HG03045 (cell line): ENCODE measurements at regions not wholly inside any gene's neighbourhood (a gene's known extent, or its start where the extent isn't known, plus 50 kb on each side); places are given as distances from the start of the nearest gene placed in this dataset.

Experiments
- ATAC-seq: cut with Tn5 transposase; IDR thresholded peaks from one replicate; pipeline ENCODE4 v1.9.1; 2021; ENCODE audit warnings: mild to moderate bottlenecking, moderate library complexity; ENCODE audit not compliant: unreplicated experiment

GRCh38 chr6:40313582-40313981 lies 273.6 kb downstream of the LRFN2 start:
- no peak for ATAC-seq

GRCh38 chr6:40312213-40313015 lies 274.8 kb downstream of the LRFN2 start:
- ATAC-seq, result no peak

- no peak for ATAC-seq
Measured at GRCh38 chr6:40308533-40309306, 278.4 kb downstream of the LRFN2 start.

DNA sequence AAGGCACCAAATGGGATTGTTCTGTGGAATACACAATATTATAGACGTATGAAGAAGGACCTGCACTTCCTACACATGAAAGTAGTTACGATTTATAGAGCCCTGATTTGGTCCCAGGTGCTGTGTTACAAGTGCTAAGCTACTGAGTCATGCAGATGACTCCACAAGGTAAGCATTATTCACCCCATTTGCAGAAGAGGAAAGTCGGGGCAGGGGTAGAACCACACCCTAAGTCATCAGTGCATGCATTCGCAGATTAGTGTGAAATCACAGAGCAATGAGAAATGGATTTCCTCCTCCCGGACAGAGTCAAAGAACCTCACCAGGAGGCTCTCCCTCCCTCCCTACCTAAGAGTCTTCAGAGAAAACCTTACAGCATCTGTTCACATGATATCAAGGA lies 279.5 kb downstream of the LRFN2 start:
- ATAC-seq, result no peak

GRCh38 chr6:40302856-40303454 lies 284.2 kb downstream of the LRFN2 start:
- ATAC-seq, result no peak

DNA sequence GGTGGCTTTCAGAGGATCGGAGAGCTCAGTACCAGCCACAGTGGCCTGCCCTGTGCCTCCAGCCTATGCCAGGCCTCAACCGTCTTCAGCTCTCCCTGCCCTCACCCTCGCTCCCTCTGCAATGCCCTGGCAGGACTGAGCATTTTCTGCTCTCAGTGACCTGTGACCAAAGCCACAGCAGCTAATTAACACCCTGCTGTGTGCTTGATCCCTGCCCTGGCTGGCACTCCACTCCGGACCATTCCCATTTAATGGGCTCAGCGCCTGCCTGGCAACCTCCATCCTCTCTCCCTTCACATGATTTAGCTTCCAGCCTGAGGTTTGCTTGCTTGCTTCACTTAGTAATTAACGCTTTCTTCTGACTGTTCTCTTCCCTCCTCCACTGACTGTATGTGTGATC lies 287.5 kb downstream of the LRFN2 start:
- no peak for ATAC-seq

DNA sequence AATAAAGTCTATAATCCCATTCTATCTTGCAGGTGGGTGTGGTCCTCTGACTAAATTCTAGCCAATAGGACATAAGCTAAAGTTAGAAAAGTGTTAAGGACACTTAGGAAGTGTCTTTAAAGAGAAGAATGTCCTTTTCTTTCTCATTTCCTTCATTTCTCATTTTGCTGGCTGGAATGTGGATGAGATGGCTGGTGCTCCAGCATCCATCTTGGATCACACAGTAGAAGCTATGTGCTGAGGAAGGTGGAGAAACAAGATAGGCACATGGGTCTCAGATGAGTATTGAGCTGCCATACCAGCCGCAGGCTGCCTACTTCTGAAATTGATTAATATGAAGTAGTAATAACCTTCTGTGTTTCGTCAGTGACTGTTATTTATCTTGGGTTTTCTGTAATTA lies 289.0 kb downstream of the LRFN2 start:
- ATAC-seq, result no peak

- no peak for ATAC-seq
Measured at GRCh38 chr6:40295251-40295950, 291.8 kb downstream of the LRFN2 start.

GRCh38 chr6:40293460-40294185 lies 293.5 kb downstream of the LRFN2 start:
- ATAC-seq, result no peak

DNA sequence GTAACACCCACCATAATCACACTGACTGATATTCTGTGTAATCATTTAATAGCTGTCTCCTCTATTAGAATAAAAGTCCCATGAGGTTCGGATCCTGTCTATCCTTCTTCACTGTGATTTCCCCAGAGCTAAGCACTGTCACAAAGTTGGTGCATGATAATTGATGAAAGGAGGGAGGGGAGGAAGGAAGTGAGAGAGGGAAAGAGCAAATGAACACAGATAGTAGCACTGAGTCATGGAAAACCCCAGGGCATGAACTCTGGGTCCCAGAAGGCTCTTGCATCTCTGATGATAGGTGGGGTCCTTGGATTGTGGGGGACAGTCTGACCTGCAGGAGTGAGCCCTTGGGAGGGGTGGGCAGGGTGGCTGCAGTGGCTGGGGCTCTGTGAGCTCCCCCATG lies 294.1 kb downstream of the LRFN2 start:
- no peak for ATAC-seq

GRCh38 chr6:40290816-40291215 lies 296.3 kb downstream of the LRFN2 start:
- ATAC-seq, result no peak

- ATAC-seq, result no peak
Measured at GRCh38 chr6:40288919-40289318, 298.2 kb downstream of the LRFN2 start.

DNA sequence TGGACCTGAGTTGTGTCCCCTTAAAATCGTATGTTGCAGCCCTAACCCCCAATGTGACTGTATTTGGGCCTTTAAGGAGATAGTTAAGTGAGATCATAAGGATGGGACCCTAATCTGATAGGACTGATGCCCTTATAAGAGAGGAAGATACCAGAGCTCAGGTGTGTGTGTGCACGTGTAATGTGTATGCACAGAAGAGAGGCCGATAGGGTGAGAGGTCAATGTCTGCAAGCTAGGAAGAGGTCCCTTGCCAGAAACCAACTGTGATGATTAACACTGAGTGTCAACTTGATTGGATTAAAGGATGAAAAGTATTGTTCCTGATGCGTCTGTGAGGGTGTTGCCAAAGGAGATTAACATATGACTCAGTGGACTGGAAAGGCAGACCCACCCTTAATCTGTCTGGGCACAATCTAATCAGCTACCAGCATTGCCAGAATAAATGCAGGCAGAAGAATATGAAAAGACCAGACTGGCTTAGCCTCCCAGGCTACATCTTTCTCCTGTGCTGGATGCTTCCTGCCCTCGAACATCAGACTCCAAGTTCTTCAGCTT lies 299.8 kb downstream of the LRFN2 start:
- no peak for ATAC-seq

GRCh38 chr6:40286721-40287120 lies 300.4 kb downstream of the LRFN2 start:
- ATAC-seq, result no peak

- ATAC-seq, result no peak
Measured at GRCh38 chr6:40285996-40286395, 301.2 kb downstream of the LRFN2 start.

DNA sequence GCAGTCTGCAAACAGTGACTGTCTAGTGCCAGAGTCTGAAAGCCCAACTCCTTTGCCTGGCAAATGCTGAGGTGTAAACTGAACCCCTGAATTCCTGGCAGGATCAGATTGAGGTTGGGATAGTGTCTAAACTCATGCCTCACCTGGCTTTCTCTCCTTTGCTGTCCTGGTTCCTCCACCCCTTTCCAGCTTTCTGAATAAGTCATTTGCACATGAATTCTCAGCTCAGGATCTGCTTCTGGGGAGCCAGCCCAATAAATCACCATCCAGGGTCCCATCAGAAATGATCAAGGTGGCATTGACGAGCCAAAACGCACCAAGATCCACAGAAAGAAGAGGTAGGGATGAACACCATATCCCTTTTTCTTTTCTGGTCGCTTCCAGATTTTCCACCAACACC lies 301.6 kb downstream of the LRFN2 start:
- no peak for ATAC-seq

GRCh38 chr6:40282986-40283385 lies 304.2 kb downstream of the LRFN2 start:
- no peak for ATAC-seq

GRCh38 chr6:40281402-40281801 lies 305.8 kb downstream of the LRFN2 start:
- ATAC-seq, result no peak

- ATAC-seq, result no peak
Measured at GRCh38 chr6:40280231-40280630, 306.9 kb downstream of the LRFN2 start.

GRCh38 chr6:40276141-40276540 lies 311.0 kb downstream of the LRFN2 start:
- no peak for ATAC-seq
